GM21367 (cell line): ENCODE measurements at regions not wholly inside any gene's neighbourhood (a gene's known extent, or its start where the extent isn't known, plus 50 kb on each side); places are given as distances from the start of the nearest gene placed in this dataset.

ENCODE experiments used
- ATAC-seq: cut with Tn5 transposase; IDR thresholded peaks from one replicate; pipeline ENCODE4 v1.9.1; 2021; ENCODE audit not compliant: unreplicated experiment

- no peak for ATAC-seq
Observed at GRCh38 chr3:8451696-8452095, 49.9 kb upstream of the LMCD1 start.
